RWPE2 (cell line): ENCODE measurements at regions not wholly inside any gene's neighbourhood (a gene's known extent, or its start where the extent isn't known, plus 50 kb on each side); places are given as distances from the start of the nearest gene placed in this dataset.

Experiments used
- ATAC-seq: fragments of 200-7000 bp; cut with Tn5 transposase; 3 replicates; pipeline ENCODE4 v1.9.1; 2021; ENCODE audit warnings: low read depth
- DNase-seq: peaks from one replicate; pipeline ENCODE4 v3.0.0-alpha.2; 2020; ENCODE audit warnings: low spot score
- H3K27ac ChIP-seq: fragments of 450-650 bp; 2 replicates; pipeline ENCODE4 v1.5.1; 2017; ENCODE audit warnings: mild to moderate bottlenecking; ENCODE audit not compliant: poor library complexity, severe bottlenecking
- H3K27me3 ChIP-seq: fragments of 250-450 bp; sonication (Bioruptor Pico); 2 replicates; pipeline ENCODE4 v1.5.1; 2021; ENCODE audit warnings: mild to moderate bottlenecking, moderate library complexity; ENCODE audit not compliant: insufficient read depth, poor library complexity, severe bottlenecking
- H3K36me3 ChIP-seq: fragments of 250-450 bp; sonication (Bioruptor Pico); 2 replicates; pipeline ENCODE4 v1.5.1; 2020; ENCODE audit warnings: low read depth, mild to moderate bottlenecking, moderate library complexity
- H3K4me1 ChIP-seq: fragments of 250-450 bp; sonication (Bioruptor Pico); 2 replicates; pipeline ENCODE4 v1.5.1; 2021; ENCODE audit warnings: mild to moderate bottlenecking, moderate library complexity; ENCODE audit not compliant: insufficient read depth, poor library complexity, severe bottlenecking
- H3K4me3 ChIP-seq: fragments of 250-450 bp; sonication (Bioruptor Pico); 2 replicates; pipeline ENCODE4 v1.5.1; 2021; ENCODE audit warnings: mild to moderate bottlenecking, moderate library complexity; ENCODE audit not compliant: severe bottlenecking
- H3K9me3 ChIP-seq: fragments of 250-450 bp; sonication (Bioruptor Pico); 2 replicates; pipeline ENCODE4 v1.5.1; 2021; ENCODE audit warnings: mild to moderate bottlenecking, moderate library complexity; ENCODE audit not compliant: severe bottlenecking
- CTCF ChIP-seq: fragments of 450-650 bp; IDR thresholded peaks from one replicate; pipeline ENCODE4 v1.5.1; 2017; ENCODE audit warnings: mild to moderate bottlenecking, moderate library complexity; ENCODE audit not compliant: poor library complexity, severe bottlenecking

GRCh38 chr6:85348643-85349042 is 101.2 kb upstream of the NT5E start:
- Histone ChIP-seq H3K27ac (no peak overlapping the region), H3K4me3 (no peak overlapping the region), H3K27me3 (no peaks in the 10 kb centered on the region), H3K9me3 (no peaks in the 10 kb centered on the region), H3K4me1 (peaks cover 10% of the 10 kb centered on the region), H3K36me3 (no peaks in the 10 kb centered on the region)
- peak; percentile 37 for TF ChIP-seq CTCF
- no peak for DNase-seq
- no peak for ATAC-seq

- H3K36me3 ChIP-seq = no peaks in the 10 kb centered on the region
- no peak for DNase-seq
These were observed 102.1 kb upstream of the NT5E start for GRCh38 chr6:85347812-85348211.

GRCh38 chr6:85346196-85346595 is 103.7 kb upstream of the NT5E start:
- no peaks in the 10 kb centered on the region for H3K36me3 ChIP-seq
- H3K9me3 ChIP-seq = no peaks in the 10 kb centered on the region
- ATAC-seq (no peak), DNase-seq (no peak)
- H3K27ac ChIP-seq = no peak overlapping the region
- no peak for TF ChIP-seq CTCF
- no peak overlapping the region for H3K4me3 ChIP-seq
- peaks cover 10% of the 10 kb centered on the region for H3K4me1 ChIP-seq
- H3K27me3 ChIP-seq = no peaks in the 10 kb centered on the region

More at GRCh38 chr6:85347812-85348211, 102.1 kb upstream of the NT5E start:
- no peak for ATAC-seq
- Histone ChIP-seq H3K27me3 (no peaks in the 10 kb centered on the region), H3K4me3 (no peak overlapping the region), H3K27ac (no peak overlapping the region), H3K9me3 (no peaks in the 10 kb centered on the region), H3K4me1 (peaks cover 10% of the 10 kb centered on the region)
- no peak for TF ChIP-seq CTCF

- Histone ChIP-seq H3K9me3 (no peaks in the 10 kb centered on the region), H3K4me3 (no peak overlapping the region), H3K27ac (no peak overlapping the region), H3K36me3 (no peaks in the 10 kb centered on the region), H3K27me3 (no peaks in the 10 kb centered on the region), H3K4me1 (peaks cover 10% of the 10 kb centered on the region)
- DNase-seq = no peak
- ATAC-seq = peak; percentile 71; the same call in 2 of the 3 replicates
- TF ChIP-seq CTCF = no peak
These were observed 104.9 kb upstream of the NT5E start for GRCh38 chr6:85344996-85345395.

GRCh38 chr6:85343428-85343827 is 106.5 kb upstream of the NT5E start:
- Histone ChIP-seq H3K27ac (no peak overlapping the region), H3K27me3 (no peaks in the 10 kb centered on the region), H3K4me1 (peaks cover 10% of the 10 kb centered on the region), H3K9me3 (no peaks in the 10 kb centered on the region), H3K4me3 (no peak overlapping the region), H3K36me3 (no peaks in the 10 kb centered on the region)
- DNase-seq (no peak), ATAC-seq (no peak)
- TF ChIP-seq CTCF = no peak
